OCI-LY3 (cell line): ENCODE measurements at regions not wholly inside any gene's neighbourhood (a gene's known extent, or its start where the extent isn't known, plus 50 kb on each side); places are given as distances from the start of the nearest gene placed in this dataset.

Experiments used
- H2AFZ ChIP-seq: fragments of 200-600, 300-600 bp; shearing (Covaris generic); 2 replicates; pipeline ENCODE4 v1.6.0; 2014; ENCODE audit warnings: antibody characterized with exemption, low read depth, low read length
- H3K27ac ChIP-seq: fragments of 200-600, 300-600 bp; sonication (generic); 2 replicates; pipeline ENCODE4 v1.5.1; 2014; ENCODE audit warnings: mild to moderate bottlenecking, low read length, moderate library complexity, mixed read lengths
- H3K27me3 ChIP-seq: fragments of 200-600, 300-600 bp; sonication (generic); 2 replicates; pipeline ENCODE4 v1.6.1; 2014; ENCODE audit warnings: low read depth, low read length, mixed read lengths
- H3K36me3 ChIP-seq: fragments of 200-600, 300-600 bp; sonication (generic); replicated peaks from 2 replicates; pipeline ENCODE3; 2014; ENCODE audit warnings: low read depth, low read length, mixed read lengths
- H3K4me1 ChIP-seq: fragments of 300-600, 200-600 bp; sonication (generic); 2 replicates; pipeline ENCODE4 v1.6.1; 2014; ENCODE audit warnings: low read length, mixed read lengths
- H3K4me2 ChIP-seq: fragments of 200-600, 300-600 bp; sonication (generic); 2 replicates; pipeline ENCODE4 v1.6.1; 2014; ENCODE audit warnings: low read length, mixed read lengths
- H3K4me3 ChIP-seq: fragments of 300-600, 200-600 bp; sonication (generic); 2 replicates; pipeline ENCODE4 v1.5.1; 2014; ENCODE audit warnings: antibody characterized with exemption, mild to moderate bottlenecking, low read length, moderate library complexity
- H3K79me2 ChIP-seq: fragments of 300-600, 200-600 bp; shearing (Covaris generic); 2 replicates; pipeline ENCODE4 v1.6.1; 2014; ENCODE audit warnings: mild to moderate bottlenecking, low read length, mixed read lengths
- H3K9ac ChIP-seq: fragments of 300-600, 200-600 bp; shearing (Covaris generic); 2 replicates; pipeline ENCODE4 v1.6.0; 2014; ENCODE audit warnings: mild to moderate bottlenecking, low read length, moderate library complexity
- H3K9me3 ChIP-seq: fragments of 200-600, 300-600 bp; shearing (Covaris generic); 2 replicates; pipeline ENCODE4 v1.6.1; 2014; ENCODE audit warnings: low read length, mixed read lengths; ENCODE audit not compliant: insufficient read depth
- H4K20me1 ChIP-seq: fragments of 200-600, 300-600 bp; sonication (generic); 2 replicates; pipeline ENCODE4 v1.6.1; 2016; ENCODE audit warnings: low read length, mixed read lengths; ENCODE audit not compliant: insufficient read depth
- CTCF ChIP-seq: fragments of 200-600, 300-600 bp; sonication (generic); IDR thresholded peaks from 2 replicates; pipeline ENCODE4 v1.5.1; 2014; ENCODE audit warnings: antibody characterized with exemption, low read length, low read depth
- EZH2phosphoT487 ChIP-seq: fragments of 200-600 bp; shearing (Covaris generic); IDR thresholded peaks from 2 replicates; pipeline ENCODE4 v1.6.1; 2018; ENCODE audit warnings: antibody characterized with exemption, mixed run types, low read depth

DNA sequence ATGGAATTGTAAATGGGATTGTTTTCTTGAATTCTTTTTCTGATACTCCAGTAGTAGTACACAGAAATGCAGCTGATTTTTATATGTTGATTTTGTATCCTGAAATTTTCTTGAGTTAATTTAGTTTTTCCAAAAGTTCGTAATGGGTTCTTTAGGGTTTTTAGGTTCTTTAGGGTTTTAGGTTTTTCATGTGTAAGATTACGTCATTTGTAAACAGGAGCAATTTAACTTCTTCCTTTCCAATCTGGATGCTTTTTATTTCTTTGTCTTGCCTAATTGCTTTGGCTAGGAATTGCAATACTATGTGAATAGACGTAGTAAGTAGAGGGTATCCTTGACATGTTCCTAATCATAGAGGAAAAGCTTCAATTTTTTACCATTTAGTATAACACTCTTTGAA is 568.6 kb downstream of the MMUT start:
- Histone ChIP-seq H3K79me2 (no peaks in the 10 kb centered on the region), H3K9ac (no peak overlapping the region), H2AFZ (no peak overlapping the region), H3K4me1 (peaks cover 14% of the 10 kb centered on the region), H3K36me3 (peaks cover 2% of the 10 kb centered on the region), H3K27me3 (no peaks in the 10 kb centered on the region), H3K9me3 (no peaks in the 10 kb centered on the region), H3K4me3 (no peak overlapping the region), H4K20me1 (no peaks in the 10 kb centered on the region), H3K4me2 (no peak overlapping the region), H3K27ac (no peak overlapping the region)
- no peak for TF ChIP-seq CTCF
- no peak for TF ChIP-seq EZH2phosphoT487

- no peaks in the 10 kb centered on the region for H3K27me3 ChIP-seq
- peaks cover 2% of the 10 kb centered on the region for H3K36me3 ChIP-seq
- no peak overlapping the region for H3K9ac ChIP-seq
- H3K79me2 ChIP-seq = no peaks in the 10 kb centered on the region
- H2AFZ ChIP-seq = no peak overlapping the region
- H3K4me1 ChIP-seq = peaks cover 12% of the 10 kb centered on the region
- no peaks in the 10 kb centered on the region for H4K20me1 ChIP-seq
- H3K4me2 ChIP-seq = no peak overlapping the region
- no peaks in the 10 kb centered on the region for H3K9me3 ChIP-seq
- TF ChIP-seq CTCF (no peak), EZH2phosphoT487 (no peak)
- no peak overlapping the region for H3K27ac ChIP-seq
- H3K4me3 ChIP-seq = no peak overlapping the region
These were observed 570.0 kb downstream of the MMUT start for GRCh38 chr6:48893048-48893447.

DNA sequence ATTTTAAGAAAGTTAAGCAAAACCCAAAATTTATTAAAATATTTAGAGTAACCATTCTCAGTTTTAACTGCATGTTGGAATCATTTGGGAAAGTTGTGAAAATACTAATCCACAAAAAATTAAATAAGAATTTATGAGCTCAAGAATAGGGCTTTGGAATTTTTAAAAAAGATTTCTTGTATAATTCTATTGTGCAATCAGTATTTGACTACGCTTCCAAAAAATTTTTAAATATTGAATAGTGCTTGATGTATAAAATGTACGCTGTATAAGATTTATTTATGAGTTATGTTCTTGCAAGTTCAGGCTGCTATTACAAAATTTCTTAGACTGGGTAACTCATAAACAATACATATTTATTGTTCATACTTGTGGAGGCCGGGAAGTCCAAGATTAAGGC is 571.7 kb downstream of the MMUT start:
- Histone ChIP-seq H4K20me1 (no peaks in the 10 kb centered on the region), H3K9ac (no peak overlapping the region), H3K4me2 (no peak overlapping the region), H3K36me3 (no peaks in the 10 kb centered on the region), H3K79me2 (no peaks in the 10 kb centered on the region), H2AFZ (no peak overlapping the region), H3K4me3 (no peak overlapping the region), H3K27ac (no peak overlapping the region), H3K27me3 (no peaks in the 10 kb centered on the region), H3K9me3 (no peaks in the 10 kb centered on the region), H3K4me1 (no peaks in the 10 kb centered on the region)
- TF ChIP-seq CTCF (no peak), EZH2phosphoT487 (no peak)

GRCh38 chr6:48889429-48889828 is 573.6 kb downstream of the MMUT start:
- Histone ChIP-seq H3K4me3 (no peak overlapping the region), H3K27me3 (no peaks in the 10 kb centered on the region), H3K9me3 (no peaks in the 10 kb centered on the region), H3K36me3 (no peaks in the 10 kb centered on the region), H3K4me1 (no peaks in the 10 kb centered on the region), H3K27ac (no peak overlapping the region), H4K20me1 (no peaks in the 10 kb centered on the region), H2AFZ (no peak overlapping the region), H3K4me2 (no peak overlapping the region), H3K79me2 (no peaks in the 10 kb centered on the region), H3K9ac (no peak overlapping the region)
- TF ChIP-seq CTCF (no peak), EZH2phosphoT487 (no peak)
